ENCODE measurements at regions not wholly inside any gene's neighbourhood (a gene's known extent, or its start where the extent isn't known, plus 50 kb on each side); places are given as distances from the start of the nearest gene placed in this dataset.

DNA sequence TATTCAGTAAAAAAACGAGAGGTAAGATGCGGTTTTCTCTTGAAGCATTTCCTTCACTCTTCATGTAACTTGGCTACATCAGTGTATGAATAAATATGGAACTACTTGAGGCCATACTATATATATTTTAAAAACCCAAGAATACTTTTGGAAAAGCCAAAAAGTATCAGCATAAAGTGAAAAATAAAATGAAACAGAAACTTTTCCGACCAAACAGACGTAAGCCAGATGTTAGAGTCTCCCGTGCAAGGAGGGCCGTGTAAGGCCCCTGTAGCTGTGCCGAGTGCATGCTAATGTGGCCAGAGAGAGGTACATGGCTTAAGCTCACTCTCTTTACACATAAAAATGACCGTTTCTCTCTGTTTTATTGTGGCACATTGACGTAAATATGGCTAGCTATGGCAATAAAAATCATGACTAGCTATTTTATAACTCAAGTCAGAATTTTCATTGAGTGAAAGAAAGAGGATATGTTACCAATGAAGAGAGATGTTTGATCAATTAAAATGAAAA lies 140.1 kb upstream of the GMDS start:
- H3K4me3 ChIP-seq (ENCODE audit: low read depth, low read length), result no peak overlapping the region
- no peaks in the 10 kb centered on the region for H3K36me3 ChIP-seq (ENCODE audit: control insufficient read depth in 2 of 2, insufficient read depth in 1 of 2, low read length in 2 of 2)
- no peaks in the 10 kb centered on the region for H3K9me3 ChIP-seq (ENCODE audit: control insufficient read depth, insufficient read depth, low read depth, low read length)
- CTCF ChIA-PET, result interaction anchor here (0.5 to 1.1 kb wide), 2 partner anchors 12 to 329 kb away, joined by 3 to 7 read pairs; no protein-coding TSS in a partner anchor
- TF ChIP-seq KLF7 (tag by site-specific recombination; IDR thresholded peaks at IDR 0.05; ENCODE audit: borderline replicate concordance) (no peak), ZSCAN16 (tag by site-specific recombination; IDR thresholded peaks at IDR 0.05) (no peak), ZNF416 (tag by site-specific recombination; IDR thresholded peaks at IDR 0.05) (no peak), ZNF175 (tag by site-specific recombination; IDR thresholded peaks at IDR 0.05) (no peak), ZNF174 (tag by site-specific recombination; IDR thresholded peaks at IDR 0.05) (no peak), ZNF404 (tag by site-specific recombination; IDR thresholded peaks at IDR 0.05) (no peak), ZNF660 (tag by site-specific recombination; IDR thresholded peaks at IDR 0.05) (no peak), ZNF24 (tag by site-specific recombination; IDR thresholded peaks at IDR 0.05) (no peak), ZBTB20 (tag by site-specific recombination; IDR thresholded peaks at IDR 0.05) (no peak), ZBTB11 (tag by site-specific recombination; conservative IDR thresholded peaks at IDR 0.05; ENCODE audit: low read depth) (no peak)
- TF ChIP-seq, protein P1, sequence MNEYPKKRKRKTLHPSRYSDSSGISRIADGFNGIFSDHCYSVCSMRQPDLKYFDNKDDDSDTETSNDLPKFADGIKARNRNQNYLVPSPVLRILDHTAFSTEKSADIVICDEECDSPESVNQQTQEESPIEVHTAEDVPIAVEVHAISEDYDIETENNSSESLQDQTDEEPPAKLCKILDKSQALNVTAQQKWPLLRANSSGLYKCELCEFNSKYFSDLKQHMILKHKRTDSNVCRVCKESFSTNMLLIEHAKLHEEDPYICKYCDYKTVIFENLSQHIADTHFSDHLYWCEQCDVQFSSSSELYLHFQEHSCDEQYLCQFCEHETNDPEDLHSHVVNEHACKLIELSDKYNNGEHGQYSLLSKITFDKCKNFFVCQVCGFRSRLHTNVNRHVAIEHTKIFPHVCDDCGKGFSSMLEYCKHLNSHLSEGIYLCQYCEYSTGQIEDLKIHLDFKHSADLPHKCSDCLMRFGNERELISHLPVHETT (tag by site-specific recombination; IDR thresholded peaks at IDR 0.05), result no peak
- TF ChIP-seq, protein P2, sequence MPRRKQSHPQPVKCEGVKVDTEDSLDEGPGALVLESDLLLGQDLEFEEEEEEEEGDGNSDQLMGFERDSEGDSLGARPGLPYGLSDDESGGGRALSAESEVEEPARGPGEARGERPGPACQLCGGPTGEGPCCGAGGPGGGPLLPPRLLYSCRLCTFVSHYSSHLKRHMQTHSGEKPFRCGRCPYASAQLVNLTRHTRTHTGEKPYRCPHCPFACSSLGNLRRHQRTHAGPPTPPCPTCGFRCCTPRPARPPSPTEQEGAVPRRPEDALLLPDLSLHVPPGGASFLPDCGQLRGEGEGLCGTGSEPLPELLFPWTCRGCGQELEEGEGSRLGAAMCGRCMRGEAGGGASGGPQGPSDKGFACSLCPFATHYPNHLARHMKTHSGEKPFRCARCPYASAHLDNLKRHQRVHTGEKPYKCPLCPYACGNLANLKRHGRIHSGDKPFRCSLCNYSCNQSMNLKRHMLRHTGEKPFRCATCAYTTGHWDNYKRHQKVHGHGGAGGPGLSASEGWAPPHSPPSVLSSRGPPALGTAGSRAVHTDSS (tag by site-specific recombination; IDR thresholded peaks at IDR 0.05), result no peak
- H3K27ac ChIP-seq (ENCODE audit: extremely low read depth, low read depth, low read length), result no peak overlapping the region
- POLR2A ChIA-PET, result no interaction called here
- H3K4me1 ChIP-seq (ENCODE audit: control insufficient read depth, insufficient read depth, low read length), result no peaks in the 10 kb centered on the region

GRCh38 chr6:2384528-2384927 lies 139.1 kb upstream of the GMDS start:
- no peak overlapping the region for H3K4me3 ChIP-seq (ENCODE audit: low read depth, low read length)
- TF ChIP-seq ZNF76 (tag by site-specific recombination; IDR thresholded peaks at IDR 0.05; ENCODE audit: borderline replicate concordance, low read depth), result no peak
- TF ChIP-seq ZNF747 (tag by site-specific recombination; IDR thresholded peaks at IDR 0.05), result no peak
- TF ChIP-seq EGR2 (tag by site-specific recombination; IDR thresholded peaks at IDR 0.05; ENCODE audit: low read depth), result no peak
- no peak for TF ChIP-seq ZNF548 (tag by site-specific recombination; IDR thresholded peaks at IDR 0.05)
- no peak for TF ChIP-seq ZBTB17 (tag by site-specific recombination; IDR thresholded peaks at IDR 0.05)
- TF ChIP-seq ZNF830 (tag by site-specific recombination; IDR thresholded peaks at IDR 0.05; ENCODE audit: low read depth), result no peak
- TF ChIP-seq, protein P3, sequence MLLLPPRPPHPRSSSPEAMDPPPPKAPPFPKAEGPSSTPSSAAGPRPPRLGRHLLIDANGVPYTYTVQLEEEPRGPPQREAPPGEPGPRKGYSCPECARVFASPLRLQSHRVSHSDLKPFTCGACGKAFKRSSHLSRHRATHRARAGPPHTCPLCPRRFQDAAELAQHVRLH (tag by site-specific recombination; IDR thresholded peaks at IDR 0.05), result no peak
- no peak for TF ChIP-seq PRDM6 (tag by site-specific recombination; IDR thresholded peaks at IDR 0.05)
- no peaks in the 10 kb centered on the region for H3K9me3 ChIP-seq (ENCODE audit: control insufficient read depth, insufficient read depth, low read depth, low read length)
- ChIA-PET CTCF (interaction anchor here (0.7 to 1.1 kb wide), 2 partner anchors 11 to 82 kb away, joined by 5 to 7 read pairs; no protein-coding TSS in a partner anchor), POLR2A (no interaction called here)
- H3K27ac ChIP-seq (ENCODE audit: extremely low read depth, low read depth, low read length), result no peak overlapping the region
- no peaks in the 10 kb centered on the region for H3K4me1 ChIP-seq (ENCODE audit: control insufficient read depth, insufficient read depth, low read length)
- no peaks in the 10 kb centered on the region for H3K36me3 ChIP-seq (ENCODE audit: control insufficient read depth in 2 of 2, insufficient read depth in 1 of 2, low read length in 2 of 2)
